ENCODE measurements at regions not wholly inside any gene's neighbourhood (a gene's known extent, or its start where the extent isn't known, plus 50 kb on each side); places are given as distances from the start of the nearest gene placed in this dataset.
"Not testable (repeated sequence)": the region's sequence is repeated elsewhere in the genome, so short reads cannot be mapped to it uniquely, and the experiment has no call there.

- H3K9ac ChIP-seq (ENCODE audit: low read depth, low read length) = no peak overlapping the region
- no peaks in the 10 kb centered on the region for H3K36me3 ChIP-seq (ENCODE audit: control insufficient read depth, insufficient read depth, low read length)
- H3K4me1 ChIP-seq (ENCODE audit: control insufficient read depth, insufficient read depth, low read length) = peaks cover 1% of the 10 kb centered on the region
- no peaks in the 10 kb centered on the region for H3K27me3 ChIP-seq (ENCODE audit: control insufficient read depth, insufficient read depth, low read length)
- no peaks in the 10 kb centered on the region for H3K9me3 ChIP-seq (ENCODE audit: control insufficient read depth, insufficient read depth, low read length)
- no peak overlapping the region for H3K4me3 ChIP-seq (ENCODE audit: low read depth, low read length)
Measured at GRCh38 chr1:234918181-234918841, 210.3 kb downstream of the TOMM20 start.

GRCh38 chr1:234917495-234918180 lies 211.0 kb downstream of the TOMM20 start:
- Histone ChIP-seq H3K9ac (ENCODE audit: low read depth, low read length) (no peak overlapping the region), H3K4me1 (ENCODE audit: control insufficient read depth, insufficient read depth, low read length) (peaks cover 3% of the 10 kb centered on the region), H3K4me3 (ENCODE audit: low read depth, low read length) (no peak overlapping the region), H3K27me3 (ENCODE audit: control insufficient read depth, insufficient read depth, low read length) (no peaks in the 10 kb centered on the region), H3K9me3 (ENCODE audit: control insufficient read depth, insufficient read depth, low read length) (no peaks in the 10 kb centered on the region), H3K36me3 (ENCODE audit: control insufficient read depth, insufficient read depth, low read length) (no peaks in the 10 kb centered on the region)

GRCh38 chr1:234916840-234917239 lies 211.8 kb downstream of the TOMM20 start:
- Histone ChIP-seq H3K4me3 (ENCODE audit: low read depth, low read length) (no peak overlapping the region), H3K27me3 (ENCODE audit: control insufficient read depth, insufficient read depth, low read length) (no peaks in the 10 kb centered on the region), H3K9me3 (ENCODE audit: control insufficient read depth, insufficient read depth, low read length) (no peaks in the 10 kb centered on the region), H3K36me3 (ENCODE audit: control insufficient read depth, insufficient read depth, low read length) (no peaks in the 10 kb centered on the region), H3K4me1 (ENCODE audit: control insufficient read depth, insufficient read depth, low read length) (peaks cover 3% of the 10 kb centered on the region), H3K9ac (ENCODE audit: low read depth, low read length) (no peak overlapping the region)

GRCh38 chr1:234915924-234916675 lies 212.5 kb downstream of the TOMM20 start:
- Histone ChIP-seq H3K9ac (ENCODE audit: low read depth, low read length) (no peak overlapping the region), H3K36me3 (ENCODE audit: control insufficient read depth, insufficient read depth, low read length) (no peaks in the 10 kb centered on the region), H3K9me3 (ENCODE audit: control insufficient read depth, insufficient read depth, low read length) (no peaks in the 10 kb centered on the region), H3K4me3 (ENCODE audit: low read depth, low read length) (no peak overlapping the region), H3K4me1 (ENCODE audit: control insufficient read depth, insufficient read depth, low read length) (peaks cover 3% of the 10 kb centered on the region), H3K27me3 (ENCODE audit: control insufficient read depth, insufficient read depth, low read length) (no peaks in the 10 kb centered on the region)

GRCh38 chr1:234914606-234915290 lies 213.9 kb downstream of the TOMM20 start:
- Histone ChIP-seq H3K27me3 (ENCODE audit: control insufficient read depth, insufficient read depth, low read length) (no peaks in the 10 kb centered on the region), H3K9ac (ENCODE audit: low read depth, low read length) (no peak overlapping the region), H3K9me3 (ENCODE audit: control insufficient read depth, insufficient read depth, low read length) (no peaks in the 10 kb centered on the region), H3K4me3 (ENCODE audit: low read depth, low read length) (no peak overlapping the region), H3K4me1 (ENCODE audit: control insufficient read depth, insufficient read depth, low read length) (peaks cover 3% of the 10 kb centered on the region), H3K36me3 (ENCODE audit: control insufficient read depth, insufficient read depth, low read length) (no peaks in the 10 kb centered on the region)

GRCh38 chr1:234913771-234914170 lies 214.9 kb downstream of the TOMM20 start:
- H3K36me3 ChIP-seq (ENCODE audit: control insufficient read depth, insufficient read depth, low read length) = no peaks in the 10 kb centered on the region
- H3K4me1 ChIP-seq (ENCODE audit: control insufficient read depth, insufficient read depth, low read length) = peaks cover 3% of the 10 kb centered on the region
- H3K27me3 ChIP-seq (ENCODE audit: control insufficient read depth, insufficient read depth, low read length) = no peaks in the 10 kb centered on the region
- H3K9ac ChIP-seq (ENCODE audit: low read depth, low read length) = no peak overlapping the region
- no peaks in the 10 kb centered on the region for H3K9me3 ChIP-seq (ENCODE audit: control insufficient read depth, insufficient read depth, low read length)
- H3K4me3 ChIP-seq (ENCODE audit: low read depth, low read length) = no peak overlapping the region

- peaks cover 3% of the 10 kb centered on the region for H3K4me1 ChIP-seq (ENCODE audit: control insufficient read depth, insufficient read depth, low read length)
- no peak overlapping the region for H3K9ac ChIP-seq (ENCODE audit: low read depth, low read length)
- no peaks in the 10 kb centered on the region for H3K27me3 ChIP-seq (ENCODE audit: control insufficient read depth, insufficient read depth, low read length)
- no peaks in the 10 kb centered on the region for H3K9me3 ChIP-seq (ENCODE audit: control insufficient read depth, insufficient read depth, low read length)
- H3K36me3 ChIP-seq (ENCODE audit: control insufficient read depth, insufficient read depth, low read length) = no peaks in the 10 kb centered on the region
- H3K4me3 ChIP-seq (ENCODE audit: low read depth, low read length) = no peak overlapping the region
Measured at GRCh38 chr1:234913278-234913649, 215.4 kb downstream of the TOMM20 start.

GRCh38 chr1:234912548-234913277 lies 215.9 kb downstream of the TOMM20 start:
- Histone ChIP-seq H3K9ac (ENCODE audit: low read depth, low read length) (no peak overlapping the region), H3K27me3 (ENCODE audit: control insufficient read depth, insufficient read depth, low read length) (no peaks in the 10 kb centered on the region), H3K4me1 (ENCODE audit: control insufficient read depth, insufficient read depth, low read length) (peaks cover 3% of the 10 kb centered on the region), H3K4me3 (ENCODE audit: low read depth, low read length) (no peak overlapping the region), H3K36me3 (ENCODE audit: control insufficient read depth, insufficient read depth, low read length) (no peaks in the 10 kb centered on the region), H3K9me3 (ENCODE audit: control insufficient read depth, insufficient read depth, low read length) (no peaks in the 10 kb centered on the region)

- H3K4me3 ChIP-seq (ENCODE audit: low read depth, low read length) = no peak overlapping the region
Measured at GRCh38 chr1:234911787-234912186, 216.8 kb downstream of the TOMM20 start.

GRCh38 chr1:234911136-234911535 lies 217.5 kb downstream of the TOMM20 start:
- not testable (repeated sequence) for H3K4me1 ChIP-seq (ENCODE audit: control insufficient read depth, insufficient read depth, low read length); H3K4me3 ChIP-seq (ENCODE audit: low read depth, low read length); H3K9me3 ChIP-seq (ENCODE audit: control insufficient read depth, insufficient read depth, low read length); H3K27me3 ChIP-seq (ENCODE audit: control insufficient read depth, insufficient read depth, low read length); H3K9ac ChIP-seq (ENCODE audit: low read depth, low read length); H3K36me3 ChIP-seq (ENCODE audit: control insufficient read depth, insufficient read depth, low read length)

More at GRCh38 chr1:234911787-234912186, 216.8 kb downstream of the TOMM20 start:
- no peaks in the 10 kb centered on the region for H3K27me3 ChIP-seq (ENCODE audit: control insufficient read depth, insufficient read depth, low read length)
- no peaks in the 10 kb centered on the region for H3K9me3 ChIP-seq (ENCODE audit: control insufficient read depth, insufficient read depth, low read length)
- peaks cover 3% of the 10 kb centered on the region for H3K4me1 ChIP-seq (ENCODE audit: control insufficient read depth, insufficient read depth, low read length)
- no peak overlapping the region for H3K9ac ChIP-seq (ENCODE audit: low read depth, low read length)
- no peaks in the 10 kb centered on the region for H3K36me3 ChIP-seq (ENCODE audit: control insufficient read depth, insufficient read depth, low read length)

- no peak overlapping the region for H3K4me3 ChIP-seq (ENCODE audit: low read depth, low read length)
- H3K9me3 ChIP-seq (ENCODE audit: control insufficient read depth, insufficient read depth, low read length) = no peaks in the 10 kb centered on the region
- H3K27me3 ChIP-seq (ENCODE audit: control insufficient read depth, insufficient read depth, low read length) = no peaks in the 10 kb centered on the region
- no peaks in the 10 kb centered on the region for H3K36me3 ChIP-seq (ENCODE audit: control insufficient read depth, insufficient read depth, low read length)
- H3K4me1 ChIP-seq (ENCODE audit: control insufficient read depth, insufficient read depth, low read length) = peaks cover 3% of the 10 kb centered on the region
- H3K9ac ChIP-seq (ENCODE audit: low read depth, low read length) = no peak overlapping the region
Measured at GRCh38 chr1:234909851-234910250, 218.8 kb downstream of the TOMM20 start.

All from iPS-15b (cell line).